MM.1S (cell line): ENCODE measurements at regions not wholly inside any gene's neighbourhood (a gene's known extent, or its start where the extent isn't known, plus 50 kb on each side); places are given as distances from the start of the nearest gene placed in this dataset.
"Not testable (repeated sequence)": the region's sequence is repeated elsewhere in the genome, so short reads cannot be mapped to it uniquely, and the experiment has no call there.

Source experiments
- CTCF ChIP-seq: fragments of 300-600 bp; sonication (generic); IDR thresholded peaks from 2 replicates; pipeline ENCODE4 v1.5.1; 2016; ENCODE audit warnings: antibody characterized with exemption, low read length, mixed read lengths
- EZH2 ChIP-seq: fragments of 300-600 bp; sonication (generic); optimal IDR thresholded peaks from 2 replicates; pipeline ENCODE3; 2017; ENCODE audit warnings: low read depth, mild to moderate bottlenecking, antibody characterized with exemption, low read length, mixed read lengths
- EZH2phosphoT487 ChIP-seq: fragments of 300-600 bp; sonication (generic); IDR thresholded peaks from 2 replicates; pipeline ENCODE4 v1.6.1; 2018; ENCODE audit warnings: antibody characterized with exemption, low read length

- not testable (repeated sequence) for TF ChIP-seq CTCF, EZH2, EZH2phosphoT487
These were observed 371.6 kb downstream of the ANAPC1 start for GRCh38 chr2:111512378-111512777.
